HG03135 (cell line): ENCODE measurements at regions not wholly inside any gene's neighbourhood (a gene's known extent, or its start where the extent isn't known, plus 50 kb on each side); places are given as distances from the start of the nearest gene placed in this dataset.

Source experiments
- ATAC-seq: cut with Tn5 transposase; IDR thresholded peaks from one replicate; pipeline ENCODE4 v1.9.1; 2021; ENCODE audit warnings: mild to moderate bottlenecking, moderate library complexity; ENCODE audit not compliant: unreplicated experiment

- no peak for ATAC-seq
Measured at GRCh38 chr11:81071606-81072005, 1630.8 kb upstream of the TENM4 start.

GRCh38 chr11:81070948-81071347, 1630.1 kb upstream of the TENM4 start:
- ATAC-seq = peak; percentile 79

GRCh38 chr11:81059356-81059755, 1618.5 kb upstream of the TENM4 start:
- no peak for ATAC-seq

- no peak for ATAC-seq
Measured at GRCh38 chr11:81052344-81053158, 1611.7 kb upstream of the TENM4 start.

GRCh38 chr11:81039916-81040524, 1599.2 kb upstream of the TENM4 start:
- no peak for ATAC-seq

- no peak for ATAC-seq
Measured at GRCh38 chr11:81036168-81036870, 1595.5 kb upstream of the TENM4 start.

- no peak for ATAC-seq
Measured at GRCh38 chr11:81033779-81034540, 1593.1 kb upstream of the TENM4 start.

- ATAC-seq = no peak
Measured at GRCh38 chr11:81032906-81033305, 1592.1 kb upstream of the TENM4 start.

GRCh38 chr11:81030186-81030585, 1589.4 kb upstream of the TENM4 start:
- ATAC-seq = no peak

- ATAC-seq = no peak
Measured at GRCh38 chr11:81026032-81026431, 1585.2 kb upstream of the TENM4 start.

GRCh38 chr11:81022057-81022456, 1581.2 kb upstream of the TENM4 start:
- no peak for ATAC-seq

- no peak for ATAC-seq
Measured at GRCh38 chr11:81010631-81011030, 1569.8 kb upstream of the TENM4 start.

- ATAC-seq = no peak
Measured at GRCh38 chr11:81007046-81007445, 1566.2 kb upstream of the TENM4 start.

- peak; percentile 51 for ATAC-seq
Measured at GRCh38 chr11:81005595-81005994, 1564.8 kb upstream of the TENM4 start.

GRCh38 chr11:81004576-81004975, 1563.7 kb upstream of the TENM4 start:
- no peak for ATAC-seq

- no peak for ATAC-seq
Measured at GRCh38 chr11:81002374-81002773, 1561.5 kb upstream of the TENM4 start.

- no peak for ATAC-seq
Measured at GRCh38 chr11:81000735-81001134, 1559.9 kb upstream of the TENM4 start.

- no peak for ATAC-seq
Measured at GRCh38 chr11:81000334-81000733, 1559.5 kb upstream of the TENM4 start.

GRCh38 chr11:80995523-80995922, 1554.7 kb upstream of the TENM4 start:
- no peak for ATAC-seq

GRCh38 chr11:80993536-80993935, 1552.7 kb upstream of the TENM4 start:
- no peak for ATAC-seq

GRCh38 chr11:80990885-80991284, 1550.1 kb upstream of the TENM4 start:
- no peak for ATAC-seq
